Neural cell (in vitro differentiated cells): ENCODE measurements at regions not wholly inside any gene's neighbourhood (a gene's known extent, or its start where the extent isn't known, plus 50 kb on each side); places are given as distances from the start of the nearest gene placed in this dataset.
A peak's percentile ranks its signal among the peaks of the same experiment; 100 is the strongest.
"Not testable (repeated sequence)": the region's sequence is repeated elsewhere in the genome, so short reads cannot be mapped to it uniquely, and the experiment has no call there.

Source experiments
- H2AFZ ChIP-seq: fragments of 200-600, 300-800 bp; sonication (generic), shearing (Covaris generic); 2 replicates; pipeline ENCODE4 v1.6.0; 2014; ENCODE audit warnings: low read depth, mild to moderate bottlenecking, antibody characterized with exemption, low read length, moderate library complexity
- H3F3A ChIP-seq: fragments of 200-600 bp; shearing (Covaris generic); 2 replicates; pipeline ENCODE4 v1.6.1; 2016; ENCODE audit warnings: mild to moderate bottlenecking, moderate library complexity, mixed read lengths, antibody characterized with exemption, low read length; ENCODE audit not compliant: insufficient read depth, poor library complexity, severe bottlenecking
- H3K27ac ChIP-seq: fragments of 200-600, 300-800 bp; sonication (generic), shearing (Covaris generic); 2 replicates; pipeline ENCODE4 v1.5.1; 2014; ENCODE audit warnings: mild to moderate bottlenecking, low read length, moderate library complexity
- H3K27me3 ChIP-seq: fragments of 300-800, 200-600 bp; sonication (generic), shearing (Covaris generic); 2 replicates; pipeline ENCODE4 v1.6.0; 2014; ENCODE audit warnings: mild to moderate bottlenecking, low read depth, low read length, moderate library complexity; ENCODE audit not compliant: insufficient read depth
- H3K36me3 ChIP-seq: fragments of 300-800, 200-600 bp; sonication (generic), shearing (Covaris generic); 2 replicates; pipeline ENCODE4 v1.5.1; 2014; ENCODE audit warnings: mild to moderate bottlenecking, antibody characterized with exemption, low read length, moderate library complexity; ENCODE audit not compliant: insufficient read depth
- H3K4me2 ChIP-seq: fragments of 300-800, 200-600 bp; sonication (generic), shearing (Covaris generic); 2 replicates; pipeline ENCODE4 v1.6.0; 2014; ENCODE audit warnings: mild to moderate bottlenecking, low read length
- H3K4me3 ChIP-seq: fragments of 300-800, 200-600 bp; sonication (generic), shearing (Covaris generic); 2 replicates; pipeline ENCODE4 v1.5.1; 2014; ENCODE audit warnings: mild to moderate bottlenecking, low read length, moderate library complexity
- H3K79me2 ChIP-seq: fragments of 200-600 bp; shearing (Covaris generic); replicated peaks from 2 replicates; pipeline ENCODE4 v1.6.0; 2014; ENCODE audit warnings: mild to moderate bottlenecking, low read length, moderate library complexity; ENCODE audit not compliant: insufficient read depth
- H3K9ac ChIP-seq: fragments of 300-800, 200-600 bp; sonication (generic), shearing (Covaris generic); 2 replicates; pipeline ENCODE4 v1.6.1; 2016; ENCODE audit warnings: mild to moderate bottlenecking, low read length, mixed read lengths
- H3K9me2 ChIP-seq: fragments of 200-600 bp; shearing (Covaris generic); 2 replicates; pipeline ENCODE4 v1.6.1; 2016; ENCODE audit warnings: mild to moderate bottlenecking, low read length, mixed read lengths; ENCODE audit not compliant: insufficient read depth
- H3K9me3 ChIP-seq: fragments of 200-600, 300-800 bp; sonication (generic), shearing (Covaris generic); 2 replicates; pipeline ENCODE4 v1.6.1; 2016; ENCODE audit warnings: mild to moderate bottlenecking, mixed run types, low read length, moderate library complexity, mixed read lengths
- H4K20me1 ChIP-seq: fragments of 200-600 bp; shearing (Covaris generic); 2 replicates; pipeline ENCODE4 v1.6.1; 2016; ENCODE audit warnings: mild to moderate bottlenecking, mixed run types; ENCODE audit not compliant: insufficient read depth
- RAD21 ChIP-seq: fragments of 450-650 bp; conservative IDR thresholded peaks from 2 replicates; pipeline ENCODE4 v1.6.1; 2014; ENCODE audit warnings: antibody characterized with exemption, mild to moderate bottlenecking, moderate library complexity
- SMC3 ChIP-seq: fragments of 450-650 bp; conservative IDR thresholded peaks from 2 replicates; pipeline ENCODE4 v1.6.1; 2014; ENCODE audit warnings: antibody characterized with exemption, mild to moderate bottlenecking, moderate library complexity; ENCODE audit not compliant: poor library complexity
- TF ChIP-seq, protein P1 (sequence below): fragments of 450-650 bp; IDR thresholded peaks from 2 replicates; pipeline ENCODE4 v1.5.1; 2014; ENCODE audit warnings: antibody characterized with exemption, mild to moderate bottlenecking, moderate library complexity; ENCODE audit not compliant: poor library complexity, severe bottlenecking

GRCh38 chr21:28051649-28052048 is 941.0 kb downstream of the LTN1 start:
- not testable (repeated sequence) for H3K9me3 ChIP-seq, H2AFZ ChIP-seq, H3K4me2 ChIP-seq, H3K36me3 ChIP-seq, H3K79me2 ChIP-seq, H4K20me1 ChIP-seq, H3K27me3 ChIP-seq, H3K27ac ChIP-seq, H3K9me2 ChIP-seq, H3K4me3 ChIP-seq, H3F3A ChIP-seq, H3K9ac ChIP-seq
- TF ChIP-seq SMC3 = peak; percentile 87
- TF ChIP-seq RAD21 = peak; percentile 82
- TF ChIP-seq, protein P1, sequence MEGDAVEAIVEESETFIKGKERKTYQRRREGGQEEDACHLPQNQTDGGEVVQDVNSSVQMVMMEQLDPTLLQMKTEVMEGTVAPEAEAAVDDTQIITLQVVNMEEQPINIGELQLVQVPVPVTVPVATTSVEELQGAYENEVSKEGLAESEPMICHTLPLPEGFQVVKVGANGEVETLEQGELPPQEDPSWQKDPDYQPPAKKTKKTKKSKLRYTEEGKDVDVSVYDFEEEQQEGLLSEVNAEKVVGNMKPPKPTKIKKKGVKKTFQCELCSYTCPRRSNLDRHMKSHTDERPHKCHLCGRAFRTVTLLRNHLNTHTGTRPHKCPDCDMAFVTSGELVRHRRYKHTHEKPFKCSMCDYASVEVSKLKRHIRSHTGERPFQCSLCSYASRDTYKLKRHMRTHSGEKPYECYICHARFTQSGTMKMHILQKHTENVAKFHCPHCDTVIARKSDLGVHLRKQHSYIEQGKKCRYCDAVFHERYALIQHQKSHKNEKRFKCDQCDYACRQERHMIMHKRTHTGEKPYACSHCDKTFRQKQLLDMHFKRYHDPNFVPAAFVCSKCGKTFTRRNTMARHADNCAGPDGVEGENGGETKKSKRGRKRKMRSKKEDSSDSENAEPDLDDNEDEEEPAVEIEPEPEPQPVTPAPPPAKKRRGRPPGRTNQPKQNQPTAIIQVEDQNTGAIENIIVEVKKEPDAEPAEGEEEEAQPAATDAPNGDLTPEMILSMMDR = peak; percentile 82

DNA sequence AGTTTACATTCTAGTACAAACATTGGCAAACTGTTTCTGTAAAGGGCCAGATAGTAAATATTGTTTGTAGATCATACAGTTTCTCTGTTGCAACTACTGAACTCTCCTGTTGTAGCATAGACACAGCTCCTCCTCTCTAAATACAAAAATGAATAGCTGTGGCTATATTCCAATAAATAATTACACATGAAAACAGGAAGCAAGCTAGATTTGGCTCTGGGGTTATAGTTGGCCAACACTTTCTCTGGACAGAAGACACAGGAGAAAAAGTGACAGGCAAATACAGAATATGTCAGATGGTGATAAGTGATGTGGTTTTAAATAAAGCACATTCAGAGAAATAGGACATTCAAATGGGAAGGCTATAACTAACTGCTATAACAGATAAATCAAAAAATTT is 957.0 kb downstream of the LTN1 start:
- not testable (repeated sequence) for H3K36me3 ChIP-seq, H3K27me3 ChIP-seq, H3K79me2 ChIP-seq, H4K20me1 ChIP-seq, H3K4me2 ChIP-seq, H3F3A ChIP-seq, H3K9ac ChIP-seq, H3K4me3 ChIP-seq, H3K9me3 ChIP-seq, H3K9me2 ChIP-seq, H2AFZ ChIP-seq, H3K27ac ChIP-seq

- H3K4me2 ChIP-seq, H3F3A ChIP-seq, H3K36me3 ChIP-seq, H4K20me1 ChIP-seq, H3K9me2 ChIP-seq, H3K9me3 ChIP-seq, H3K27me3 ChIP-seq, H3K4me3 ChIP-seq, H3K79me2 ChIP-seq, H3K9ac ChIP-seq, H3K27ac ChIP-seq, H2AFZ ChIP-seq: not testable (repeated sequence)
Observed at GRCh38 chr21:28034916-28035315, 957.8 kb downstream of the LTN1 start.

GRCh38 chr21:28034334-28034733 is 958.3 kb downstream of the LTN1 start:
- not testable (repeated sequence) for H3K4me2 ChIP-seq, H3K27ac ChIP-seq, H3K4me3 ChIP-seq, H3K9me2 ChIP-seq, H3K9ac ChIP-seq, H3K27me3 ChIP-seq, H3K36me3 ChIP-seq, H2AFZ ChIP-seq, H3F3A ChIP-seq, H3K9me3 ChIP-seq, H3K79me2 ChIP-seq, H4K20me1 ChIP-seq

GRCh38 chr21:28032652-28033051 is 960.0 kb downstream of the LTN1 start:
- H3K27me3 ChIP-seq, H2AFZ ChIP-seq, H3K9me2 ChIP-seq, H3K79me2 ChIP-seq, H3K27ac ChIP-seq, H3K4me2 ChIP-seq, H3K4me3 ChIP-seq, H4K20me1 ChIP-seq, H3K9me3 ChIP-seq, H3K9ac ChIP-seq, H3F3A ChIP-seq, H3K36me3 ChIP-seq: not testable (repeated sequence)

- not testable (repeated sequence) for H3F3A ChIP-seq, H3K27ac ChIP-seq, H3K4me3 ChIP-seq, H3K9me2 ChIP-seq, H4K20me1 ChIP-seq, H3K9ac ChIP-seq, H3K27me3 ChIP-seq, H3K36me3 ChIP-seq, H3K4me2 ChIP-seq, H3K79me2 ChIP-seq, H3K9me3 ChIP-seq, H2AFZ ChIP-seq
Observed at GRCh38 chr21:28031066-28031465, 961.6 kb downstream of the LTN1 start.
